Astrocyte of the cerebellum (primary cell): ENCODE measurements at regions not wholly inside any gene's neighbourhood (a gene's known extent, or its start where the extent isn't known, plus 50 kb on each side); places are given as distances from the start of the nearest gene placed in this dataset.

Experiments
- DNase-seq: peaks from one replicate; pipeline ENCODE4 v3.0.0-alpha.2; 2011; ENCODE audit warnings: low read depth
- H3K4me3 ChIP-seq: 2 replicates; pipeline ENCODE4 v1.5.1; 2011; ENCODE audit warnings: mild to moderate bottlenecking, low read depth, low read length, moderate library complexity
- CTCF ChIP-seq: IDR thresholded peaks from 2 replicates; pipeline ENCODE4 v1.5.1; 2012; ENCODE audit warnings: low read length, low read depth, moderate library complexity, mild to moderate bottlenecking; ENCODE audit errors: missing control alignments
- in situ Hi-C: cut with HindIII; loops from 2 replicates; pipeline ENCODE4 v1.10.0; 2017; ENCODE audit warnings: low sequenced_read_pairs

- no peak for TF ChIP-seq CTCF
- in situ Hi-C loops: no loop called here
- H3K4me3 ChIP-seq: no peak overlapping the region
- DNase-seq: no peak
Measured at GRCh38 chr13:99898421-99898820, 73.1 kb downstream of the ZIC5 start.

- DNase-seq: no peak
- in situ Hi-C loops: no loop called here
- no peak for TF ChIP-seq CTCF
- no peak overlapping the region for H3K4me3 ChIP-seq
Measured at GRCh38 chr13:99897076-99897440, 74.5 kb downstream of the ZIC5 start.

- in situ Hi-C loops: no loop called here
- TF ChIP-seq CTCF: no peak
- DNase-seq: no peak
- H3K4me3 ChIP-seq: no peak overlapping the region
Measured at GRCh38 chr13:99896369-99897075, 75.0 kb downstream of the ZIC5 start.

GRCh38 chr13:99895444-99896368 lies 75.9 kb downstream of the ZIC5 start:
- TF ChIP-seq CTCF: no peak
- in situ Hi-C loops: no loop called here
- no peak for DNase-seq
- peak overlapping the region; percentile 32 for H3K4me3 ChIP-seq

- H3K4me3 ChIP-seq: peak overlapping the region; percentile 32
- in situ Hi-C loops: no loop called here
- TF ChIP-seq CTCF: no peak
- no peak for DNase-seq
Measured at GRCh38 chr13:99894840-99895443, 76.6 kb downstream of the ZIC5 start.

- DNase-seq: no peak
- no peak overlapping the region for H3K4me3 ChIP-seq
- no peak for TF ChIP-seq CTCF
- in situ Hi-C loops: no loop called here
Measured at GRCh38 chr13:99894105-99894839, 77.3 kb downstream of the ZIC5 start.
